ENCODE measurements at regions not wholly inside any gene's neighbourhood (a gene's known extent, or its start where the extent isn't known, plus 50 kb on each side); places are given as distances from the start of the nearest gene placed in this dataset.

GRCh38 chr4:15376594-15376993 lies 51.2 kb upstream of the C1QTNF7 start:
- DNase-seq, result no peak

All from NCI-H146 (cell line).